Stomach (tissue), 4 donors: ENCODE measurements at regions not wholly inside any gene's neighbourhood (a gene's known extent, or its start where the extent isn't known, plus 50 kb on each side); places are given as distances from the start of the nearest gene placed in this dataset.
"Not testable (repeated sequence)": the region's sequence is repeated elsewhere in the genome, so short reads cannot be mapped to it uniquely, and the experiment has no call there.

ENCODE experiments used
- CTCF ChIP-seq, 7 experiments: fragments of 450-650 bp in 4 of 7; fragments of 200-600 bp in 3 of 7; sonication (generic) in 3 of 7; IDR thresholded peaks; one replicate each; pipeline ENCODE4 v1.5.1; 2016 to 2019; ENCODE audit warnings: antibody characterized with exemption in 7 of 7, control low read depth in 2 of 7, mild to moderate bottlenecking in 1 of 7
- EP300 ChIP-seq: sonication (generic); formaldehyde crosslinking; IDR thresholded peaks from one replicate; pipeline ENCODE4 v1.6.1; 2017; ENCODE audit warnings: antibody characterized with exemption
- POLR2A ChIP-seq, 4 donors: fragments of 450-650 bp; IDR thresholded peaks; one replicate each; pipeline ENCODE4 v1.6.1; 2016; ENCODE audit warnings: antibody characterized with exemption in 4 of 4, control low read depth in 2 of 4, mild to moderate bottlenecking in 1 of 4, moderate library complexity in 1 of 4
- POLR2AphosphoS5 ChIP-seq, 3 donors: sonication (generic); formaldehyde crosslinking; IDR thresholded peaks; one replicate each; pipeline ENCODE4 v1.6.1; 2016; ENCODE audit warnings: antibody characterized with exemption in 3 of 3

- not testable (repeated sequence) for TF ChIP-seq EP300; CTCF (IDR thresholded peaks at IDR 0.05); POLR2A (IDR thresholded peaks at IDR 0.05); POLR2AphosphoS5 (IDR thresholded peaks at IDR 0.05)
Observed at GRCh38 chr16:29232160-29232705, 174.3 kb downstream of the NPIPB11 start.
